Liver (tissue), 8 donors: ENCODE measurements at regions not wholly inside any gene's neighbourhood (a gene's known extent, or its start where the extent isn't known, plus 50 kb on each side); places are given as distances from the start of the nearest gene placed in this dataset.

ENCODE experiments used
- DNase-seq: peaks from one replicate; pipeline ENCODE4 v3.0.0-alpha.2; 2017; ENCODE audit warnings: low spot score
- H3K27ac ChIP-seq, 2 donors: one replicate each; pipeline ENCODE4 v1.7.0; 2013; ENCODE audit warnings: inconsistent platforms in 2 of 2, low read length in 2 of 2, control low read depth in 1 of 2, low read depth in 1 of 2, mild to moderate bottlenecking in 1 of 2
- H3K27me3 ChIP-seq, 4 donors: one replicate each; pipeline versions ENCODE4 v1.6.1 to v1.7.0; 2013; ENCODE audit warnings: low read length in 3 of 4, inconsistent platforms in 1 of 4, mild to moderate bottlenecking in 1 of 4, moderate library complexity in 1 of 4; ENCODE audit not compliant: control insufficient read depth in 4 of 4, insufficient read depth in 4 of 4
- H3K36me3 ChIP-seq, 4 donors: one replicate each; pipeline versions ENCODE4 v1.6.1 to v1.7.0; 2013; ENCODE audit warnings: low read length in 3 of 4, mild to moderate bottlenecking in 3 of 4, low read depth in 1 of 4, moderate library complexity in 1 of 4; ENCODE audit not compliant: control insufficient read depth in 4 of 4, insufficient read depth in 3 of 4
- H3K4me1 ChIP-seq, 4 donors: one replicate each; pipeline versions ENCODE4 v1.6.1 to v1.7.0; 2013; ENCODE audit warnings: low read length in 3 of 4, mild to moderate bottlenecking in 3 of 4, moderate library complexity in 1 of 4; ENCODE audit not compliant: control insufficient read depth in 4 of 4, insufficient read depth in 4 of 4
- H3K4me3 ChIP-seq, 3 donors: one replicate each; pipeline versions ENCODE4 v1.6.1 to v1.7.0; 2013; ENCODE audit warnings: low read length in 3 of 3, control low read depth in 1 of 3, low read depth in 1 of 3, mild to moderate bottlenecking in 1 of 3
- H3K9ac ChIP-seq, 2 donors: one replicate each; pipeline ENCODE4 v1.7.0; 2013; ENCODE audit warnings: low read length in 2 of 2, mild to moderate bottlenecking in 2 of 2, moderate library complexity in 2 of 2, control low read depth in 1 of 2, low read depth in 1 of 2
- H3K9me3 ChIP-seq, 4 donors: one replicate each; pipeline versions ENCODE4 v1.6.1 to v1.7.0; 2013; ENCODE audit warnings: low read length in 3 of 4; ENCODE audit not compliant: control insufficient read depth in 4 of 4
- ATF3 ChIP-seq: IDR thresholded peaks from 2 replicates; pipeline ENCODE4 v1.6.1; 2016; ENCODE audit warnings: antibody characterized with exemption
- CTCF ChIP-seq: fragments of 150-350 bp; IDR thresholded peaks from 2 replicates; pipeline ENCODE4 v1.5.1; 2017; ENCODE audit warnings: improper control_type of control experiment, low read depth, low read length; ENCODE audit not compliant: missing input control
- EGR1 ChIP-seq, 2 donors: IDR thresholded peaks; 2 replicates each; pipeline ENCODE4 v1.6.1; 2016 to 2018; ENCODE audit warnings: antibody characterized with exemption in 2 of 2, low read depth in 2 of 2
- FOXA1 ChIP-seq: IDR thresholded peaks from 2 replicates; pipeline ENCODE4 v1.6.1; 2016; ENCODE audit warnings: antibody characterized with exemption
- FOXA2 ChIP-seq: IDR thresholded peaks from 2 replicates; pipeline ENCODE4 v1.6.1; 2016; ENCODE audit warnings: antibody characterized with exemption
- GABPA ChIP-seq, 2 donors: IDR thresholded peaks in 1 of 2; conservative IDR thresholded peaks in 1 of 2; 2 replicates each; pipeline ENCODE4 v1.6.1; 2016; ENCODE audit warnings: antibody characterized with exemption in 2 of 2, mild to moderate bottlenecking in 1 of 2, moderate library complexity in 1 of 2
- HNF4A ChIP-seq, 2 donors: conservative IDR thresholded peaks; 2 replicates each; pipeline ENCODE4 v1.6.1; 2016; ENCODE audit warnings: antibody characterized with exemption in 2 of 2, mild to moderate bottlenecking in 2 of 2
- HNF4G ChIP-seq: IDR thresholded peaks from 2 replicates; pipeline ENCODE4 v1.6.1; 2016; ENCODE audit warnings: antibody characterized with exemption
- JUND ChIP-seq, 2 donors: IDR thresholded peaks; 2 replicates each; pipeline ENCODE4 v1.6.1; 2016; ENCODE audit warnings: antibody characterized with exemption in 2 of 2
- NR2F2 ChIP-seq: IDR thresholded peaks from 2 replicates; pipeline ENCODE4 v1.6.1; 2016; ENCODE audit warnings: antibody characterized with exemption
- RAD21 ChIP-seq, 2 donors: IDR thresholded peaks; 2 replicates each; pipeline ENCODE4 v1.6.1; 2016; ENCODE audit warnings: antibody characterized with exemption in 2 of 2, mild to moderate bottlenecking in 2 of 2
- SP1 ChIP-seq: IDR thresholded peaks from 2 replicates; pipeline ENCODE4 v1.6.1; 2018; ENCODE audit warnings: antibody characterized with exemption, mild to moderate bottlenecking
- TAF1 ChIP-seq: conservative IDR thresholded peaks from 2 replicates; pipeline ENCODE4 v1.6.1; 2016; ENCODE audit warnings: antibody characterized with exemption, mild to moderate bottlenecking
- YY1 ChIP-seq: IDR thresholded peaks from 2 replicates; pipeline ENCODE4 v1.6.1; 2016; ENCODE audit warnings: antibody characterized with exemption, mild to moderate bottlenecking
- WGBS: extraction: QIAGEN DNeasy Blood & Tissue Kit; methylation state at CpG from one replicate; pipeline ENCODE4 v1.1.7; 2013; 5-methylcytosine and 5-hydroxymethylcytosine counted together
- TF ChIP-seq, protein P1 (sequence below): IDR thresholded peaks from 2 replicates; pipeline ENCODE4 v1.6.1; 2016; ENCODE audit warnings: antibody characterized with exemption
- TF ChIP-seq, protein P2 (sequence below): IDR thresholded peaks from 2 replicates; pipeline ENCODE4 v1.6.1; 2016; ENCODE audit warnings: antibody characterized with exemption
- TF ChIP-seq, protein P3 (sequence below): IDR thresholded peaks from 2 replicates; pipeline ENCODE4 v1.6.1; 2016; ENCODE audit warnings: antibody characterized with exemption, mild to moderate bottlenecking
- donor health status: healthy.
- donor health status: healthy.
- donor health status: healthy.
- donor health status: healthy.
- donor health status: healthy.

- TF ChIP-seq HNF4G (no peak), GABPA (IDR thresholded peaks at IDR 0.05 in 1 of 2, conservative IDR thresholded peaks at IDR 0.05 in 1 of 2) (no peak)
- TF ChIP-seq, protein P1, sequence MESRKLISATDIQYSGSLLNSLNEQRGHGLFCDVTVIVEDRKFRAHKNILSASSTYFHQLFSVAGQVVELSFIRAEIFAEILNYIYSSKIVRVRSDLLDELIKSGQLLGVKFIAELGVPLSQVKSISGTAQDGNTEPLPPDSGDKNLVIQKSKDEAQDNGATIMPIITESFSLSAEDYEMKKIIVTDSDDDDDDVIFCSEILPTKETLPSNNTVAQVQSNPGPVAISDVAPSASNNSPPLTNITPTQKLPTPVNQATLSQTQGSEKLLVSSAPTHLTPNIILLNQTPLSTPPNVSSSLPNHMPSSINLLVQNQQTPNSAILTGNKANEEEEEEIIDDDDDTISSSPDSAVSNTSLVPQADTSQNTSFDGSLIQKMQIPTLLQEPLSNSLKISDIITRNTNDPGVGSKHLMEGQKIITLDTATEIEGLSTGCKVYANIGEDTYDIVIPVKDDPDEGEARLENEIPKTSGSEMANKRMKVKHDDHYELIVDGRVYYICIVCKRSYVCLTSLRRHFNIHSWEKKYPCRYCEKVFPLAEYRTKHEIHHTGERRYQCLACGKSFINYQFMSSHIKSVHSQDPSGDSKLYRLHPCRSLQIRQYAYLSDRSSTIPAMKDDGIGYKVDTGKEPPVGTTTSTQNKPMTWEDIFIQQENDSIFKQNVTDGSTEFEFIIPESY: no peak
Observed at GRCh38 chr2:120867290-120868241, 131.9 kb downstream of the GLI2 start (continued).

GRCh38 chr2:120868366-120868765 lies 132.7 kb downstream of the GLI2 start:
- DNase-seq: no peak
- H3K27ac ChIP-seq: no peak overlapping the region
- H3K4me3 ChIP-seq: no peak overlapping the region
- TF ChIP-seq EGR1 (IDR thresholded peaks at IDR 0.05; ENCODE audit: low read depth in 2 of 2) (no peak), FOXA1 (no peak), HNF4A (conservative IDR thresholded peaks at IDR 0.05) (no peak), TAF1 (no peak), ATF3 (no peak), HNF4G (no peak), YY1 (no peak)
- WGBS: 76% methylated on average over 4 of the region's 4 CpGs
- peaks cover 0 to 8% (median 2%) of the 10 kb centered on the region in 4 donors for H3K4me1 ChIP-seq
- peaks cover 0 to 12% (median 2%) of the 10 kb centered on the region in 4 donors for H3K27me3 ChIP-seq
- H3K36me3 ChIP-seq: no peaks in the 10 kb centered on the region
- no peak overlapping the region for H3K9ac ChIP-seq
- H3K9me3 ChIP-seq: no peaks in the 10 kb centered on the region

- H3K9me3 ChIP-seq: no peaks in the 10 kb centered on the region
- no peak overlapping the region for H3K4me3 ChIP-seq
- no peak overlapping the region for H3K27ac ChIP-seq
- H3K4me1 ChIP-seq: peaks cover 0 to 8% (median 2%) of the 10 kb centered on the region in 4 donors
- no peak for DNase-seq
- 92% methylated on average over 1 of the region's 1 CpG for WGBS
- no peaks in the 10 kb centered on the region for H3K36me3 ChIP-seq
- peaks cover 0 to 12% (median 2%) of the 10 kb centered on the region in 4 donors for H3K27me3 ChIP-seq
- no peak overlapping the region for H3K9ac ChIP-seq
- TF ChIP-seq HNF4A (conservative IDR thresholded peaks at IDR 0.05) (no peak), GABPA (IDR thresholded peaks at IDR 0.05 in 1 of 2, conservative IDR thresholded peaks at IDR 0.05 in 1 of 2) (no peak), NR2F2 (no peak), TAF1 (no peak), YY1 (no peak), ATF3 (no peak), HNF4G (no peak), CTCF (no peak), RAD21 (IDR thresholded peaks at IDR 0.05) (no peak), SP1 (no peak), JUND (IDR thresholded peaks at IDR 0.05) (no peak), FOXA2 (no peak), EGR1 (IDR thresholded peaks at IDR 0.05; ENCODE audit: low read depth in 2 of 2) (no peak)
- TF ChIP-seq, protein P2, sequence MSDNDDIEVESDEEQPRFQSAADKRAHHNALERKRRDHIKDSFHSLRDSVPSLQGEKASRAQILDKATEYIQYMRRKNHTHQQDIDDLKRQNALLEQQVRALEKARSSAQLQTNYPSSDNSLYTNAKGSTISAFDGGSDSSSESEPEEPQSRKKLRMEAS: no peak
- TF ChIP-seq, protein P3, sequence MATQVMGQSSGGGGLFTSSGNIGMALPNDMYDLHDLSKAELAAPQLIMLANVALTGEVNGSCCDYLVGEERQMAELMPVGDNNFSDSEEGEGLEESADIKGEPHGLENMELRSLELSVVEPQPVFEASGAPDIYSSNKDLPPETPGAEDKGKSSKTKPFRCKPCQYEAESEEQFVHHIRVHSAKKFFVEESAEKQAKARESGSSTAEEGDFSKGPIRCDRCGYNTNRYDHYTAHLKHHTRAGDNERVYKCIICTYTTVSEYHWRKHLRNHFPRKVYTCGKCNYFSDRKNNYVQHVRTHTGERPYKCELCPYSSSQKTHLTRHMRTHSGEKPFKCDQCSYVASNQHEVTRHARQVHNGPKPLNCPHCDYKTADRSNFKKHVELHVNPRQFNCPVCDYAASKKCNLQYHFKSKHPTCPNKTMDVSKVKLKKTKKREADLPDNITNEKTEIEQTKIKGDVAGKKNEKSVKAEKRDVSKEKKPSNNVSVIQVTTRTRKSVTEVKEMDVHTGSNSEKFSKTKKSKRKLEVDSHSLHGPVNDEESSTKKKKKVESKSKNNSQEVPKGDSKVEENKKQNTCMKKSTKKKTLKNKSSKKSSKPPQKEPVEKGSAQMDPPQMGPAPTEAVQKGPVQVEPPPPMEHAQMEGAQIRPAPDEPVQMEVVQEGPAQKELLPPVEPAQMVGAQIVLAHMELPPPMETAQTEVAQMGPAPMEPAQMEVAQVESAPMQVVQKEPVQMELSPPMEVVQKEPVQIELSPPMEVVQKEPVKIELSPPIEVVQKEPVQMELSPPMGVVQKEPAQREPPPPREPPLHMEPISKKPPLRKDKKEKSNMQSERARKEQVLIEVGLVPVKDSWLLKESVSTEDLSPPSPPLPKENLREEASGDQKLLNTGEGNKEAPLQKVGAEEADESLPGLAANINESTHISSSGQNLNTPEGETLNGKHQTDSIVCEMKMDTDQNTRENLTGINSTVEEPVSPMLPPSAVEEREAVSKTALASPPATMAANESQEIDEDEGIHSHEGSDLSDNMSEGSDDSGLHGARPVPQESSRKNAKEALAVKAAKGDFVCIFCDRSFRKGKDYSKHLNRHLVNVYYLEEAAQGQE: no peak
- TF ChIP-seq, protein P1: no peak
Observed at GRCh38 chr2:120869036-120869729, 133.5 kb downstream of the GLI2 start.
